ENCODE measurements at regions not wholly inside any gene's neighbourhood (a gene's known extent, or its start where the extent isn't known, plus 50 kb on each side); places are given as distances from the start of the nearest gene placed in this dataset.

- ChIA-PET POLR2A (no interaction called here), CTCF (ENCODE audit: low intra/inter-chr PET ratio, low total read pairs) (no interaction called here)
- no peak for TF ChIP-seq ZSCAN9 (CRISPR knock-in tag; IDR thresholded peaks at IDR 0.05; ENCODE audit: borderline replicate concordance)
- no peak for TF ChIP-seq ATF7-NPFF (CRISPR knock-in tag; IDR thresholded peaks at IDR 0.05; ENCODE audit: low read depth)
- no peak for TF ChIP-seq SMAD3 (CRISPR knock-in tag; IDR thresholded peaks at IDR 0.05)
- TF ChIP-seq REXO4 (CRISPR knock-in tag; IDR thresholded peaks at IDR 0.05; ENCODE audit: borderline replicate concordance), result no peak
- no peak for TF ChIP-seq TOPORS (CRISPR knock-in tag; IDR thresholded peaks at IDR 0.05)
- TF ChIP-seq ZNF879 (CRISPR knock-in tag; IDR thresholded peaks at IDR 0.05), result no peak
- no peak for TF ChIP-seq ZFY (CRISPR knock-in tag; IDR thresholded peaks at IDR 0.05)
- TF ChIP-seq, protein P1, sequence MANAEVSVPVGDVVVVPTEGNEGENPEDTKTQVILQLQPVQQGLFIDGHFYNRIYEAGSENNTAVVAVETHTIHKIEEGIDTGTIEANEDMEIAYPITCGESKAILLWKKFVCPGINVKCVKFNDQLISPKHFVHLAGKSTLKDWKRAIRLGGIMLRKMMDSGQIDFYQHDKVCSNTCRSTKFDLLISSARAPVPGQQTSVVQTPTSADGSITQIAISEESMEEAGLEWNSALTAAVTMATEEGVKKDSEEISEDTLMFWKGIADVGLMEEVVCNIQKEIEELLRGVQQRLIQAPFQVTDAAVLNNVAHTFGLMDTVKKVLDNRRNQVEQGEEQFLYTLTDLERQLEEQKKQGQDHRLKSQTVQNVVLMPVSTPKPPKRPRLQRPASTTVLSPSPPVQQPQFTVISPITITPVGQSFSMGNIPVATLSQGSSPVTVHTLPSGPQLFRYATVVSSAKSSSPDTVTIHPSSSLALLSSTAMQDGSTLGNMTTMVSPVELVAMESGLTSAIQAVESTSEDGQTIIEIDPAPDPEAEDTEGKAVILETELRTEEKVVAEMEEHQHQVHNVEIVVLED (CRISPR knock-in tag; IDR thresholded peaks at IDR 0.05; ENCODE audit: borderline replicate concordance), result no peak
- no peak for TF ChIP-seq DMTF1 (CRISPR knock-in tag; IDR thresholded peaks at IDR 0.05)
- no peaks in the 10 kb centered on the region for H3K36me3 ChIP-seq (replicated peaks in 1 of 2; ENCODE audit: control insufficient read depth in 1 of 2, insufficient read depth in 2 of 2, low read length in 2 of 2)
- FAIRE-seq (no peak), ATAC-seq (no peak), DNase-seq (ENCODE audit: low spot score) (no peak)
- no peaks in the 10 kb centered on the region for H3K9me3 ChIP-seq (ENCODE audit: low read length)
- H3K4me1 ChIP-seq (ENCODE audit: insufficient read depth, low read length), result peaks cover 6% of the 10 kb centered on the region; the same call in 1 of the 2 replicates
- WGBS (ENCODE audit: low lambda C conversion rate), result 14% methylated on average over 5 of the region's 5 CpGs
- no peak overlapping the region for H2AFZ ChIP-seq (ENCODE audit: low read length)
- no peaks in the 10 kb centered on the region for H3K27me3 ChIP-seq (ENCODE audit: control insufficient read depth in 1 of 2, insufficient read depth in 2 of 2, low read length in 2 of 2)
- intact Hi-C loops (cut with micrococcal nuclease; ENCODE audit: unreplicated experiment), result no loop called here
- H4K20me1 ChIP-seq (ENCODE audit: insufficient read depth, low read length), result no peaks in the 10 kb centered on the region
- no peak overlapping the region for H3K27ac ChIP-seq (ENCODE audit: extremely low read length, insufficient read depth, low read length)
- in situ Hi-C loops (cut with HindIII; ENCODE audit: extremely low pct_ligation_motif_present, low pct_unique_long_range_greater_than_20kb), result no loop called here
- no TSS peak for BruUV-seq (replicated peaks)
- H3K9ac ChIP-seq (ENCODE audit: insufficient read depth, low read depth, low read length), result no peak overlapping the region
- no peaks in the 10 kb centered on the region for H3K79me2 ChIP-seq (ENCODE audit: insufficient read depth, low read length)
- H3K4me3 ChIP-seq (replicated peaks in 1 of 3; ENCODE audit: insufficient read depth in 1 of 3, low read depth in 2 of 3, low read length in 3 of 3), result no peak overlapping the region
- no peak overlapping the region for H3K4me2 ChIP-seq (ENCODE audit: low read depth, low read length)
Observed at GRCh38 chr2:21431078-21431477, 307.3 kb downstream of the TDRD15 start.

Data from HepG2 (cell line).